ENCODE measurements at regions not wholly inside any gene's neighbourhood (a gene's known extent, or its start where the extent isn't known, plus 50 kb on each side); places are given as distances from the start of the nearest gene placed in this dataset.

DNA sequence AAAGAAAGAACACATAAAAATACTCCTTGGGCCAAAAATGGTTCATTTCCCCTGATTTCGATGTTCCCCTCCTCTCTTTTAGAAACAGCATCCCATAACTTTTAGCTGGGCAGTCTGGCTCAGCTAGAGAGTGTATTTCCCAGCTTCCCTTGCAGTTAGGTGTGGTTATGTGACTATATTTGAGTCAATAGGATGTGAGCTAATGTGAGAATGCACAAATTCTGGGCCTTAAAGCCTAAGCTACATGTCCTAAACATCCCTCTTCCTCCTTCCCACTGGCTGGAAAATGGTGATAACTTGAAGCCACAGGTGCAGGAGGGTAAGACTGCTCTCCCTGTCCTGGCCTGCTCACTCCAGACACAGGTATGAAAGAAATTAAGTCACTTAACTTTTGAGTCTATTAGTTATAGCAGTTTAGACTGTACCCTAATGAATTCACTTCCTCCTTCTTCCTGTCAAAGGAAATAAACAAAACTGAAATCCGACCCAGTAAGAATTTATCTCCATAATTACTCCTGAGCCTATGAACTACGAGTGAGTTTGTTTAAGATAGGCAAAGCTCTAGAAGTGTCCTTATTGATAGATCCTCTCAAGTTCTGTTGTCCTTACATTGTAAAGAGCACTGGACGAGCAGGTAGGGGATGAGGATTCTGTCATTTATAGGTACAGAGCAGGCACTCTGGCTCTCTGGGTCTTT, 177.6 kb downstream of the MTX2 start:
- Histone ChIP-seq H3K9ac (ENCODE audit: low read depth in 1 of 2, low read length in 2 of 2) (no peak overlapping the region), H3K27me3 (ENCODE audit: control insufficient read depth in 4 of 4, insufficient read depth in 4 of 4, low read length in 3 of 4) (no peaks in the 10 kb centered on the region), H3K27ac (ENCODE audit: low read depth in 1 of 2, low read length in 2 of 2) (no peak overlapping the region), H3K4me1 (ENCODE audit: control insufficient read depth in 4 of 4, insufficient read depth in 4 of 4, low read length in 3 of 4) (no peaks in the 10 kb centered on the region), H3K9me3 (ENCODE audit: control insufficient read depth in 4 of 4, low read length in 3 of 4) (no peaks in the 10 kb centered on the region), H3K36me3 (ENCODE audit: control insufficient read depth in 4 of 4, insufficient read depth in 3 of 4, low read depth in 1 of 4, low read length in 3 of 4) (no peaks in the 10 kb centered on the region), H3K4me3 (ENCODE audit: low read depth in 1 of 3, low read length in 3 of 3) (no peak overlapping the region)
- DNase-seq (ENCODE audit: low spot score), result no peak
- 73% methylated on average over 4 of the region's 4 CpGs for WGBS
- TF ChIP-seq HNF4A (conservative IDR thresholded peaks at IDR 0.05) (no peak), RAD21 (IDR thresholded peaks at IDR 0.05) (no peak)

DNA sequence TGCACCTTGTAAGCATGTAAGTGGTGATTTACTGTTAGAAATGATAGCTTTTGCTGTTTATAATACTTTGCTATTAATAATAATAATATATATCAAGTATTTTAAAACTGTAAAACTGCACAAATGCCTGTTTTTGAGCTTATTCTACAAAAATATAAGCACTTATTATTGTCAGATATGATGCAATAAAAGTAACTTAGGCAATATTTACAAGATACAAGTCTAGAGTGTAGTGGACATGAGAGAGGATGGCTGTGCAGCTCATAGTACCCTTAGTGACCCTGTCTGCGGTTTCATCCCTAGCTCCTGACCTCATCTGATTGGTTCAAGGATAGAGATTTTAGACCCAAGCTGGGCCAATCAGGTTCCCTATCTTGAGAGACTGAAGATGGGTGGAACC, 178.4 kb downstream of the MTX2 start:
- H3K27me3 ChIP-seq (ENCODE audit: control insufficient read depth in 4 of 4, insufficient read depth in 4 of 4, low read length in 3 of 4), result no peaks in the 10 kb centered on the region
- no peaks in the 10 kb centered on the region for H3K36me3 ChIP-seq (ENCODE audit: control insufficient read depth in 4 of 4, insufficient read depth in 3 of 4, low read depth in 1 of 4, low read length in 3 of 4)
- no peak overlapping the region for H3K27ac ChIP-seq (ENCODE audit: low read depth in 1 of 2, low read length in 2 of 2)
- H3K9ac ChIP-seq (ENCODE audit: low read depth in 1 of 2, low read length in 2 of 2), result no peak overlapping the region
- no peak for DNase-seq (ENCODE audit: low spot score)
- no peaks in the 10 kb centered on the region for H3K4me1 ChIP-seq (ENCODE audit: control insufficient read depth in 4 of 4, insufficient read depth in 4 of 4, low read length in 3 of 4)
- no peak for TF ChIP-seq HNF4G (IDR thresholded peaks at IDR 0.05)
- TF ChIP-seq RAD21 (IDR thresholded peaks at IDR 0.05), result no peak
- TF ChIP-seq GABPA (IDR thresholded peaks at IDR 0.05 in 1 of 2, conservative IDR thresholded peaks at IDR 0.05 in 1 of 2), result no peak
- no peak for TF ChIP-seq SP1 (IDR thresholded peaks at IDR 0.05)
- TF ChIP-seq, protein P1, sequence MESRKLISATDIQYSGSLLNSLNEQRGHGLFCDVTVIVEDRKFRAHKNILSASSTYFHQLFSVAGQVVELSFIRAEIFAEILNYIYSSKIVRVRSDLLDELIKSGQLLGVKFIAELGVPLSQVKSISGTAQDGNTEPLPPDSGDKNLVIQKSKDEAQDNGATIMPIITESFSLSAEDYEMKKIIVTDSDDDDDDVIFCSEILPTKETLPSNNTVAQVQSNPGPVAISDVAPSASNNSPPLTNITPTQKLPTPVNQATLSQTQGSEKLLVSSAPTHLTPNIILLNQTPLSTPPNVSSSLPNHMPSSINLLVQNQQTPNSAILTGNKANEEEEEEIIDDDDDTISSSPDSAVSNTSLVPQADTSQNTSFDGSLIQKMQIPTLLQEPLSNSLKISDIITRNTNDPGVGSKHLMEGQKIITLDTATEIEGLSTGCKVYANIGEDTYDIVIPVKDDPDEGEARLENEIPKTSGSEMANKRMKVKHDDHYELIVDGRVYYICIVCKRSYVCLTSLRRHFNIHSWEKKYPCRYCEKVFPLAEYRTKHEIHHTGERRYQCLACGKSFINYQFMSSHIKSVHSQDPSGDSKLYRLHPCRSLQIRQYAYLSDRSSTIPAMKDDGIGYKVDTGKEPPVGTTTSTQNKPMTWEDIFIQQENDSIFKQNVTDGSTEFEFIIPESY (IDR thresholded peaks at IDR 0.05), result no peak
- TF ChIP-seq, protein P2, sequence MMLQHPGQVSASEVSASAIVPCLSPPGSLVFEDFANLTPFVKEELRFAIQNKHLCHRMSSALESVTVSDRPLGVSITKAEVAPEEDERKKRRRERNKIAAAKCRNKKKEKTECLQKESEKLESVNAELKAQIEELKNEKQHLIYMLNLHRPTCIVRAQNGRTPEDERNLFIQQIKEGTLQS (IDR thresholded peaks at IDR 0.05), result no peak
- H3K4me3 ChIP-seq (ENCODE audit: low read depth in 1 of 3, low read length in 3 of 3), result no peak overlapping the region
- H3K9me3 ChIP-seq (ENCODE audit: control insufficient read depth in 4 of 4, low read length in 3 of 4), result no peaks in the 10 kb centered on the region
- 88% methylated on average over 1 of the region's 1 CpG for WGBS

DNA sequence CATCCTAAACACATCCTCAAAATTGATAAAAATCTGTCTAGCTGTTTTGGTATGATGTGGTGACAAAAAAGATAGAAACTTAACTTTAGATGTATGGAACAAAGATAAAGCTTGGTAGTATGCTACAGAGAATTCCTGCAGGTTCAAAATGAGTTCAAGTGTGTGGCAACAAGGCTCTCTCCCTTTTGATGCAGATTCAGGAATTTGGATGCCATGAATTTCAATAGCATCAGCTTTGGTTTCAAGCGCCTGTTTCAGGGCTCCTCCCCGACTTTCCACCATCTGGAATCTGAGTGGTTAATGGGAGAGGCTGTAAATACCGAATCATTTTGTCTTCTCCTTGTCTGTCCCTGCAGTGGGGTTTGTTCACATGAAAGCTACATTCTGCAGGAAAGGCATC, 180.6 kb downstream of the MTX2 start:
- DNase-seq (ENCODE audit: low spot score), result no peak
- Histone ChIP-seq H3K4me3 (ENCODE audit: low read depth in 1 of 3, low read length in 3 of 3) (no peak overlapping the region), H3K27me3 (ENCODE audit: control insufficient read depth in 4 of 4, insufficient read depth in 4 of 4, low read length in 3 of 4) (no peaks in the 10 kb centered on the region), H3K4me1 (ENCODE audit: control insufficient read depth in 4 of 4, insufficient read depth in 4 of 4, low read length in 3 of 4) (peaks cover 0 to 8% (median 2%) of the 10 kb centered on the region in 4 donors), H3K9me3 (ENCODE audit: control insufficient read depth in 4 of 4, low read length in 3 of 4) (no peaks in the 10 kb centered on the region), H3K9ac (ENCODE audit: low read depth in 1 of 2, low read length in 2 of 2) (no peak overlapping the region), H3K36me3 (ENCODE audit: control insufficient read depth in 4 of 4, insufficient read depth in 3 of 4, low read depth in 1 of 4, low read length in 3 of 4) (no peaks in the 10 kb centered on the region), H3K27ac (ENCODE audit: low read depth in 1 of 2, low read length in 2 of 2) (no peak overlapping the region)
- TF ChIP-seq EGR1 (IDR thresholded peaks at IDR 0.05; ENCODE audit: low read depth in 2 of 2) (no peak), HNF4A (conservative IDR thresholded peaks at IDR 0.05) (no peak), YY1 (IDR thresholded peaks at IDR 0.05) (no peak), JUND (IDR thresholded peaks at IDR 0.05) (no peak), FOXA2 (IDR thresholded peaks at IDR 0.05) (no peak)
- TF ChIP-seq, protein P3, sequence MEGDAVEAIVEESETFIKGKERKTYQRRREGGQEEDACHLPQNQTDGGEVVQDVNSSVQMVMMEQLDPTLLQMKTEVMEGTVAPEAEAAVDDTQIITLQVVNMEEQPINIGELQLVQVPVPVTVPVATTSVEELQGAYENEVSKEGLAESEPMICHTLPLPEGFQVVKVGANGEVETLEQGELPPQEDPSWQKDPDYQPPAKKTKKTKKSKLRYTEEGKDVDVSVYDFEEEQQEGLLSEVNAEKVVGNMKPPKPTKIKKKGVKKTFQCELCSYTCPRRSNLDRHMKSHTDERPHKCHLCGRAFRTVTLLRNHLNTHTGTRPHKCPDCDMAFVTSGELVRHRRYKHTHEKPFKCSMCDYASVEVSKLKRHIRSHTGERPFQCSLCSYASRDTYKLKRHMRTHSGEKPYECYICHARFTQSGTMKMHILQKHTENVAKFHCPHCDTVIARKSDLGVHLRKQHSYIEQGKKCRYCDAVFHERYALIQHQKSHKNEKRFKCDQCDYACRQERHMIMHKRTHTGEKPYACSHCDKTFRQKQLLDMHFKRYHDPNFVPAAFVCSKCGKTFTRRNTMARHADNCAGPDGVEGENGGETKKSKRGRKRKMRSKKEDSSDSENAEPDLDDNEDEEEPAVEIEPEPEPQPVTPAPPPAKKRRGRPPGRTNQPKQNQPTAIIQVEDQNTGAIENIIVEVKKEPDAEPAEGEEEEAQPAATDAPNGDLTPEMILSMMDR (IDR thresholded peaks at IDR 0.05; ENCODE audit: low read depth, low read length, missing input control), result no peak
- TF ChIP-seq, protein P4, sequence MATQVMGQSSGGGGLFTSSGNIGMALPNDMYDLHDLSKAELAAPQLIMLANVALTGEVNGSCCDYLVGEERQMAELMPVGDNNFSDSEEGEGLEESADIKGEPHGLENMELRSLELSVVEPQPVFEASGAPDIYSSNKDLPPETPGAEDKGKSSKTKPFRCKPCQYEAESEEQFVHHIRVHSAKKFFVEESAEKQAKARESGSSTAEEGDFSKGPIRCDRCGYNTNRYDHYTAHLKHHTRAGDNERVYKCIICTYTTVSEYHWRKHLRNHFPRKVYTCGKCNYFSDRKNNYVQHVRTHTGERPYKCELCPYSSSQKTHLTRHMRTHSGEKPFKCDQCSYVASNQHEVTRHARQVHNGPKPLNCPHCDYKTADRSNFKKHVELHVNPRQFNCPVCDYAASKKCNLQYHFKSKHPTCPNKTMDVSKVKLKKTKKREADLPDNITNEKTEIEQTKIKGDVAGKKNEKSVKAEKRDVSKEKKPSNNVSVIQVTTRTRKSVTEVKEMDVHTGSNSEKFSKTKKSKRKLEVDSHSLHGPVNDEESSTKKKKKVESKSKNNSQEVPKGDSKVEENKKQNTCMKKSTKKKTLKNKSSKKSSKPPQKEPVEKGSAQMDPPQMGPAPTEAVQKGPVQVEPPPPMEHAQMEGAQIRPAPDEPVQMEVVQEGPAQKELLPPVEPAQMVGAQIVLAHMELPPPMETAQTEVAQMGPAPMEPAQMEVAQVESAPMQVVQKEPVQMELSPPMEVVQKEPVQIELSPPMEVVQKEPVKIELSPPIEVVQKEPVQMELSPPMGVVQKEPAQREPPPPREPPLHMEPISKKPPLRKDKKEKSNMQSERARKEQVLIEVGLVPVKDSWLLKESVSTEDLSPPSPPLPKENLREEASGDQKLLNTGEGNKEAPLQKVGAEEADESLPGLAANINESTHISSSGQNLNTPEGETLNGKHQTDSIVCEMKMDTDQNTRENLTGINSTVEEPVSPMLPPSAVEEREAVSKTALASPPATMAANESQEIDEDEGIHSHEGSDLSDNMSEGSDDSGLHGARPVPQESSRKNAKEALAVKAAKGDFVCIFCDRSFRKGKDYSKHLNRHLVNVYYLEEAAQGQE (IDR thresholded peaks at IDR 0.05), result no peak
- TF ChIP-seq, protein P2 (IDR thresholded peaks at IDR 0.05), result no peak
- 81% methylated on average over 3 of the region's 3 CpGs for WGBS
